ENCODE measurements at regions not wholly inside any gene's neighbourhood (a gene's known extent, or its start where the extent isn't known, plus 50 kb on each side); places are given as distances from the start of the nearest gene placed in this dataset.

DNA sequence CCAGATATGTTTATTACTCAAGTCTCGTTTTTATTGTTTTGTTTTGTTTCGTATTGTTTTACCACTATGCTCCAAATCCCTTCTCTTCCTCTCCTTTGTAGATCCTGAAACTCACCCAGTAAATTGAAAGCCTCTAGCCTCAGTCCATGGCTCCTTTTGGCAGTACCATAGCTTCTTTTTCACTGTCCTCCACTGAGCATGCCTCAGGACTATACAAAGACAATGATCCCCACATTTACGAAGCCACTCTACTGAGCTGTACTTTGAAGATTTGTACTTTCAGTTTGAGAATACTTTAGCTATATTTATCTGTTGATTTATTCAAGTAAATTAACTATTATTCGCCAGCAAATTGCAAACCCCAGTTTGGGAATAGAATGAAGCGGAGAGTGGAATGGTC, 159.1 kb upstream of the SLITRK3 start:
- H3K4me3 Mint-ChIP-seq (ENCODE audit: low read depth), result no peak overlapping the region
- H3K36me3 Mint-ChIP-seq (ENCODE audit: insufficient read depth), result no peaks in the 10 kb centered on the region
- H3K27me3 Mint-ChIP-seq, result no peaks in the 10 kb centered on the region
- no peak for DNase-seq (ENCODE audit: low spot score, unreplicated experiment)
- no peaks in the 10 kb centered on the region for H3K9me3 Mint-ChIP-seq (ENCODE audit: low read depth)
- H3K27ac Mint-ChIP-seq, result no peak overlapping the region
- TF ChIP-seq, protein P1, sequence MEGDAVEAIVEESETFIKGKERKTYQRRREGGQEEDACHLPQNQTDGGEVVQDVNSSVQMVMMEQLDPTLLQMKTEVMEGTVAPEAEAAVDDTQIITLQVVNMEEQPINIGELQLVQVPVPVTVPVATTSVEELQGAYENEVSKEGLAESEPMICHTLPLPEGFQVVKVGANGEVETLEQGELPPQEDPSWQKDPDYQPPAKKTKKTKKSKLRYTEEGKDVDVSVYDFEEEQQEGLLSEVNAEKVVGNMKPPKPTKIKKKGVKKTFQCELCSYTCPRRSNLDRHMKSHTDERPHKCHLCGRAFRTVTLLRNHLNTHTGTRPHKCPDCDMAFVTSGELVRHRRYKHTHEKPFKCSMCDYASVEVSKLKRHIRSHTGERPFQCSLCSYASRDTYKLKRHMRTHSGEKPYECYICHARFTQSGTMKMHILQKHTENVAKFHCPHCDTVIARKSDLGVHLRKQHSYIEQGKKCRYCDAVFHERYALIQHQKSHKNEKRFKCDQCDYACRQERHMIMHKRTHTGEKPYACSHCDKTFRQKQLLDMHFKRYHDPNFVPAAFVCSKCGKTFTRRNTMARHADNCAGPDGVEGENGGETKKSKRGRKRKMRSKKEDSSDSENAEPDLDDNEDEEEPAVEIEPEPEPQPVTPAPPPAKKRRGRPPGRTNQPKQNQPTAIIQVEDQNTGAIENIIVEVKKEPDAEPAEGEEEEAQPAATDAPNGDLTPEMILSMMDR (IDR thresholded peaks at IDR 0.05; ENCODE audit: unreplicated experiment), result no peak
- H3K4me1 Mint-ChIP-seq (ENCODE audit: low read depth), result no peaks in the 10 kb centered on the region

DNA sequence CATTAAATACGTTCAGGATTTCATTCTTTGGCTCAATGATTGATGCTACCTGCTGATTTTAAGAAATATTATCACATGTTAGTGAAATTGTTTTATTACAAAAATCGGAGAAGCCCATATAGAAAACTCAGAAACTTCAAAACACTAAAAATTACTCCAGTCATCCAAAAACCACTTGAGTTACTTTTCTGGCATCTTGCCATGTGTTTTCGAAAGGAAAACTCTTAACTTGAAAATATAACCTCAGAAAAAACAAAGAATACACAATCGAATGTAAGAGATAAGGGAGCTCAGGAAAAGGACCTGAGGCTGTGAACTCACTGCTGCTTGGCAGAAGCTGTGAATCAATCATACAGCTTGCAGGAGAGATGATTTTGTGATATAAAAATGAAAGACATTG, 151.3 kb upstream of the SLITRK3 start:
- DNase-seq (ENCODE audit: low spot score, unreplicated experiment), result no peak

DNA sequence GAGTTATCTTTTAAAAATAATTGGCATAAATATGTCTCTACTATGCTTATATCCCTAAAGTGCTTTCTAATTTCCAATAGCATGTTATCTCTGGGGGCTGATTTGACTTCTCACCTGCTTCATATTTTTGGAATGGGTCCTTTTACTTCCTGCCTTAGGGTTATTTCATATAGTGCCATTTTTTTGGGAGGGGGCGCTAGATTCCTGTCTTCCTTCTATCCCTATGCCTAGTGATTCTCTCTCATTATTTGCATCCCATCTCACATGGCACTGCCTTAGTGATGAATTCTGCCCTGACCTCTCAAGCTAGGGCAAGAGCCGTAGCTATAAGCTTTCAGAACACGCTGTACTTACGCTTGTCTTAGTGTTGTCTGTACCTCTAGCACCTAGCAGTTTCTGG, 150.3 kb upstream of the SLITRK3 start:
- no peaks in the 10 kb centered on the region for H3K4me1 Mint-ChIP-seq (ENCODE audit: low read depth)
- H3K9me3 Mint-ChIP-seq (ENCODE audit: low read depth), result no peaks in the 10 kb centered on the region
- no peaks in the 10 kb centered on the region for H3K27me3 Mint-ChIP-seq
- H3K36me3 Mint-ChIP-seq (ENCODE audit: insufficient read depth), result no peaks in the 10 kb centered on the region
- DNase-seq (ENCODE audit: low spot score, unreplicated experiment), result no peak
- H3K4me3 Mint-ChIP-seq (ENCODE audit: low read depth), result no peak overlapping the region
- H3K27ac Mint-ChIP-seq, result no peak overlapping the region
- TF ChIP-seq, protein P1 (IDR thresholded peaks at IDR 0.05; ENCODE audit: unreplicated experiment), result no peak

More for the DNA sequence above, 151.3 kb upstream of the SLITRK3 start:
- TF ChIP-seq, protein P1 (IDR thresholded peaks at IDR 0.05; ENCODE audit: unreplicated experiment), result no peak
- Mint-ChIP-seq H3K27ac (no peak overlapping the region), H3K27me3 (no peaks in the 10 kb centered on the region), H3K36me3 (ENCODE audit: insufficient read depth) (no peaks in the 10 kb centered on the region), H3K9me3 (ENCODE audit: low read depth) (no peaks in the 10 kb centered on the region), H3K4me1 (ENCODE audit: low read depth) (no peaks in the 10 kb centered on the region), H3K4me3 (ENCODE audit: low read depth) (no peak overlapping the region)

DNA sequence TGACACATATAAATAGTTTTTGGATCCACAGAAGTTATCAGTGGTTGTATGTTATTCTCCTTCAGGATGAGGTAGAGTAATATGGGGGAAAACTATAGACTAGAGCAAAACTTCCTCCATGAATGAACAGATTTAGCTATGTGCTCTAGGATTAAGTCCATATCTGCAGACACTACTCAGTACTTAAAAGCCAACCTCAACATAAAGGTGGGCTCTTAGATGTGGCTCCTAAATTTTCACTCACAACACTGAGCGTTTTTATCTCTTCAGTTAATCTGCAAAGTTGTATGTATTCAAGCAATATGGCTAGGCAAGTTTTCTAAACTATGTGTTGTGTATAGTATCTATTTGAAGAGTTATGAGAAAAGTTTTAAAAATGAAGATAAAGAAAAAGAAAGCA, 147.0 kb upstream of the SLITRK3 start:
- H3K4me3 Mint-ChIP-seq (ENCODE audit: low read depth), result no peak overlapping the region
- H3K4me1 Mint-ChIP-seq (ENCODE audit: low read depth), result no peaks in the 10 kb centered on the region
- TF ChIP-seq, protein P1 (IDR thresholded peaks at IDR 0.05; ENCODE audit: unreplicated experiment), result no peak
- H3K36me3 Mint-ChIP-seq (ENCODE audit: insufficient read depth), result no peaks in the 10 kb centered on the region
- no peak overlapping the region for H3K27ac Mint-ChIP-seq
- no peak for DNase-seq (ENCODE audit: low spot score, unreplicated experiment)
- no peaks in the 10 kb centered on the region for H3K27me3 Mint-ChIP-seq
- no peaks in the 10 kb centered on the region for H3K9me3 Mint-ChIP-seq (ENCODE audit: low read depth)

DNA sequence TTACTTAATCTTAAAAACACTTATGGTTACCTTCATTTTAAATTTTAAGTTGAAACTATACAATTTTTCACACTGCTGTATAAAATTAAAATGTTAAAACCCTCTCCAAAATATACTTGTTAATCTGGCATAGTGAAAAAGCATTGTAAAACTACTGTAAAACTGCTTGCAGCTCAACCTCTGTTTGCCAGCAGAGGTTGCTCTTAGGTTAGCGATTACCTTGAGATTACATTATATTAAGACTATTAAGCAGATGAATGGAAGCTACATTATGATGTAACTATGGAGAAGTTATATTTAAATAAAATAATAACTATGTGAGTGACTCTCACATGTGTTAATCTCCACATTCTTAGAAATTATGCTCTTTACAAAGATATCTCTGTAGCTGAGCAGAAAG, 143.6 kb upstream of the SLITRK3 start:
- no peaks in the 10 kb centered on the region for H3K27me3 Mint-ChIP-seq
- H3K27ac Mint-ChIP-seq, result no peak overlapping the region
- no peak for DNase-seq (ENCODE audit: low spot score, unreplicated experiment)
- H3K4me1 Mint-ChIP-seq (ENCODE audit: low read depth), result no peaks in the 10 kb centered on the region
- H3K9me3 Mint-ChIP-seq (ENCODE audit: low read depth), result no peaks in the 10 kb centered on the region
- TF ChIP-seq, protein P1 (IDR thresholded peaks at IDR 0.05; ENCODE audit: unreplicated experiment), result peak; percentile 39
- H3K4me3 Mint-ChIP-seq (ENCODE audit: low read depth), result no peak overlapping the region
- no peaks in the 10 kb centered on the region for H3K36me3 Mint-ChIP-seq (ENCODE audit: insufficient read depth)
